T-cell (primary cell): ENCODE measurements at regions not wholly inside any gene's neighbourhood (a gene's known extent, or its start where the extent isn't known, plus 50 kb on each side); places are given as distances from the start of the nearest gene placed in this dataset.

Source experiments
- ATAC-seq, 4 experiments: fragments of 200-7000 bp in 3 of 4; fragments of 150-1000 bp in 1 of 4; cut with Tn5 transposase; replicated peaks in 1 of 4; 1 replicate in 3 of 4; 2 replicates in 1 of 4; pipeline ENCODE4 v1.10.0; 2021; ENCODE audit warnings: moderate library complexity in 3 of 4, mild to moderate bottlenecking in 2 of 4, moderate number of reproducible peaks in 1 of 4
- CTCF ChIA-PET, 2 donors: fragments of 300-600 bp; sonication (Branson Sonifier 250); formaldehyde crosslinking; loops; one replicate each; lab custom pipeline; 2022; ENCODE audit warnings: antibody characterized with exemption in 2 of 2; lab: Charles Lee
- POLR2A ChIA-PET, 2 donors: fragments of 300-600 bp; sonication (Branson Sonifier 250); formaldehyde crosslinking; loops; one replicate each; lab custom pipeline; 2022; ENCODE audit warnings: antibody characterized with exemption in 2 of 2; lab: Charles Lee
- DNase-seq, 35 experiments: peaks; one replicate each; pipeline versions ENCODE4 v3.0.0 to v3.0.0-alpha.2; 2013 to 2023
- H3K27ac ChIP-seq: one replicate; pipeline ENCODE4 v1.5.1; 2013; ENCODE audit warnings: low read length
- H3K27me3 ChIP-seq, 2 experiments: replicated peaks in 1 of 2; 1 replicate in 1 of 2; 2 replicates in 1 of 2; pipeline versions ENCODE4 v1.6.1 to v1.7.0; 2013; ENCODE audit warnings: low read length in 1 of 2, mixed read lengths in 1 of 2; ENCODE audit not compliant: control insufficient read depth in 2 of 2, insufficient read depth in 2 of 2; ENCODE audit errors: extremely low read depth in 1 of 2
- H3K36me3 ChIP-seq, 2 donors: 1 replicate in 1 of 2; 2 replicates in 1 of 2; pipeline versions ENCODE4 v1.6.1 to v1.7.0; 2013; ENCODE audit warnings: low read length in 1 of 2; ENCODE audit not compliant: control insufficient read depth in 2 of 2, insufficient read depth in 1 of 2; ENCODE audit errors: extremely low read depth in 1 of 2
- H3K4me1 ChIP-seq, 2 experiments: 1 replicate in 1 of 2; 2 replicates in 1 of 2; pipeline versions ENCODE4 v1.6.1 to v1.7.0; 2013; ENCODE audit warnings: low read length in 2 of 2, mixed read lengths in 1 of 2; ENCODE audit not compliant: insufficient read depth in 2 of 2, control insufficient read depth in 1 of 2; ENCODE audit errors: extremely low read depth in 1 of 2
- H3K4me3 ChIP-seq, 2 donors: 1 replicate in 1 of 2; 2 replicates in 1 of 2; pipeline versions ENCODE4 v1.5.1 to v1.7.0; 2013; ENCODE audit warnings: mild to moderate bottlenecking in 2 of 2, low read length in 1 of 2, moderate library complexity in 1 of 2; ENCODE audit not compliant: control insufficient read depth in 1 of 2; ENCODE audit errors: extremely low read depth in 1 of 2
- H3K9me3 ChIP-seq: 2 replicates; pipeline ENCODE4 v1.7.0; 2013
- H3K27ac Mint-ChIP-seq, 2 donors: one replicate each; pipeline ENCODE4 v1.8.0; 2020 to 2021; ENCODE audit warnings: mild to moderate bottlenecking in 2 of 2, mixed read lengths in 2 of 2
- H3K27me3 Mint-ChIP-seq, 2 donors: one replicate each; pipeline ENCODE4 v1.8.0; 2021 to 2022; ENCODE audit warnings: mixed read lengths in 2 of 2
- H3K36me3 Mint-ChIP-seq: one replicate; pipeline ENCODE4 v1.8.0; 2021; ENCODE audit warnings: mixed read lengths
- H3K4me1 Mint-ChIP-seq, 3 donors: one replicate each; pipeline ENCODE4 v1.8.0; 2020 to 2022; ENCODE audit warnings: mixed read lengths in 3 of 3, mild to moderate bottlenecking in 1 of 3
- H3K4me3 Mint-ChIP-seq, 3 donors: one replicate each; pipeline ENCODE4 v1.8.0; 2020 to 2022; ENCODE audit warnings: mild to moderate bottlenecking in 3 of 3, mixed read lengths in 3 of 3, moderate library complexity in 3 of 3
- H3K9me3 Mint-ChIP-seq, 3 donors: one replicate each; pipeline ENCODE4 v1.8.0; 2020 to 2022; ENCODE audit warnings: mixed read lengths in 3 of 3
- WGBS: methylation state at CpG from one replicate; pipeline ENCODE4 v1.1.5; 2013; ENCODE audit warnings: missing lambda C conversion rate; ENCODE audit not compliant: insufficient coverage; 5-methylcytosine and 5-hydroxymethylcytosine counted together

- no peak overlapping the region for H3K4me3 Mint-ChIP-seq
- DNase-seq (no peak), ATAC-seq (no peak)
- Histone ChIP-seq H3K36me3 (no peaks in the 10 kb centered on the region), H3K27me3 (no peaks in the 10 kb centered on the region), H3K4me1 (no peaks in the 10 kb centered on the region), H3K4me3 (no peak overlapping the region), H3K27ac (no peak overlapping the region), H3K9me3 (no peaks in the 10 kb centered on the region)
- ChIA-PET CTCF (no interaction called here), POLR2A (no interaction called here)
- no peaks in the 10 kb centered on the region for H3K27me3 Mint-ChIP-seq
- H3K27ac Mint-ChIP-seq = no peak overlapping the region
- WGBS = 90% methylated on average over 3 of the region's 9 CpGs
- peaks cover 9 to 18% (median 13%) of the 10 kb centered on the region in 3 donors for H3K9me3 Mint-ChIP-seq
- H3K36me3 Mint-ChIP-seq = no peaks in the 10 kb centered on the region
- H3K4me1 Mint-ChIP-seq = no peaks in the 10 kb centered on the region
These were observed 308.1 kb upstream of the MPDZ start for GRCh38 chr9:13587571-13587970.

GRCh38 chr9:13586587-13587374 is 307.3 kb upstream of the MPDZ start:
- WGBS = 53% methylated on average over 2 of the region's 7 CpGs

DNA sequence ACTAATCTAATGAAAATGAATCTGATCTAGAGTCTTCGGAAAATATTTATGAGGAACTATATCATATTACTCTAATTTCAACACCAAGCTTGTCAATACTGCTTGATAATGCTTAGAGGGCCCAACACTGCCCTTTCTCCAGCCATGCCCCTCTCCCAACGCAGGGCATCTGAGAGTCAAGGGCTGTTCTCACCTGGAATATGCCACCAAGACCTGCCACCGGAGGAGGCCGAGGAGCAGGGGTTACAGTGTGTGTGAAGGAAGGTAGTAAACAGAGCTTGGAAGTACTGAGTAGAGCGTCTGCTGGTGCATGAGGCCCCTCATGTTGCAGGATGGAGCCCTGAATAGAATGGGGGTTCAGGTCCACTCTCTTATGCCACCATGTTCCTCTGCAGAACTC is 301.3 kb upstream of the MPDZ start:
- no peak overlapping the region for H3K27ac Mint-ChIP-seq
- Histone ChIP-seq H3K9me3 (no peaks in the 10 kb centered on the region), H3K36me3 (no peaks in the 10 kb centered on the region), H3K27me3 (no peaks in the 10 kb centered on the region), H3K4me1 (no peaks in the 10 kb centered on the region), H3K27ac (no peak overlapping the region), H3K4me3 (no peak overlapping the region)
- DNase-seq = no peak
- peaks cover 8 to 12% (median 8%) of the 10 kb centered on the region in 3 donors for H3K9me3 Mint-ChIP-seq
- WGBS = 100% methylated on average over 1 of the region's 5 CpGs
- ATAC-seq = no peak
- H3K4me3 Mint-ChIP-seq = no peak overlapping the region
- no peaks in the 10 kb centered on the region for H3K4me1 Mint-ChIP-seq
- no peaks in the 10 kb centered on the region for H3K36me3 Mint-ChIP-seq
- no peaks in the 10 kb centered on the region for H3K27me3 Mint-ChIP-seq
- CTCF ChIA-PET = interaction anchor here in 1 of 2 donors (0.7 kb wide), 1 partner anchor 36 kb away, joined by 3 read pairs; no protein-coding TSS in a partner anchor
- POLR2A ChIA-PET = no interaction called here

More at GRCh38 chr9:13586587-13587374, 307.3 kb upstream of the MPDZ start:
- no peak overlapping the region for H3K27ac ChIP-seq
- no peak overlapping the region for H3K4me3 ChIP-seq
- H3K4me3 Mint-ChIP-seq = no peak overlapping the region
- ChIA-PET POLR2A (no interaction called here), CTCF (no interaction called here)
- no peaks in the 10 kb centered on the region for H3K4me1 ChIP-seq
- DNase-seq (no peak), ATAC-seq (no peak)
- peaks cover 9 to 17% (median 13%) of the 10 kb centered on the region in 3 donors for H3K9me3 Mint-ChIP-seq
- no peak overlapping the region for H3K27ac Mint-ChIP-seq
- no peaks in the 10 kb centered on the region for H3K36me3 Mint-ChIP-seq
- H3K27me3 ChIP-seq = no peaks in the 10 kb centered on the region
- H3K27me3 Mint-ChIP-seq = no peaks in the 10 kb centered on the region
- no peaks in the 10 kb centered on the region for H3K36me3 ChIP-seq
- no peaks in the 10 kb centered on the region for H3K9me3 ChIP-seq
- no peaks in the 10 kb centered on the region for H3K4me1 Mint-ChIP-seq

- Histone ChIP-seq H3K36me3 (no peaks in the 10 kb centered on the region), H3K27ac (no peak overlapping the region), H3K27me3 (no peaks in the 10 kb centered on the region), H3K4me1 (no peaks in the 10 kb centered on the region), H3K9me3 (no peaks in the 10 kb centered on the region), H3K4me3 (no peak overlapping the region)
- H3K4me3 Mint-ChIP-seq = no peak overlapping the region
- CTCF ChIA-PET = no interaction called here
- no peaks in the 10 kb centered on the region for H3K4me1 Mint-ChIP-seq
- no peaks in the 10 kb centered on the region for H3K27me3 Mint-ChIP-seq
- POLR2A ChIA-PET = no interaction called here
- no peaks in the 10 kb centered on the region for H3K36me3 Mint-ChIP-seq
- 100% methylated on average over 2 of the region's 3 CpGs for WGBS
- no peak overlapping the region for H3K27ac Mint-ChIP-seq
- H3K9me3 Mint-ChIP-seq = peaks cover 8 to 11% (median 11%) of the 10 kb centered on the region in 3 donors
- no peak for DNase-seq
- ATAC-seq = no peak
These were observed 300.6 kb upstream of the MPDZ start for GRCh38 chr9:13580131-13580530.

DNA sequence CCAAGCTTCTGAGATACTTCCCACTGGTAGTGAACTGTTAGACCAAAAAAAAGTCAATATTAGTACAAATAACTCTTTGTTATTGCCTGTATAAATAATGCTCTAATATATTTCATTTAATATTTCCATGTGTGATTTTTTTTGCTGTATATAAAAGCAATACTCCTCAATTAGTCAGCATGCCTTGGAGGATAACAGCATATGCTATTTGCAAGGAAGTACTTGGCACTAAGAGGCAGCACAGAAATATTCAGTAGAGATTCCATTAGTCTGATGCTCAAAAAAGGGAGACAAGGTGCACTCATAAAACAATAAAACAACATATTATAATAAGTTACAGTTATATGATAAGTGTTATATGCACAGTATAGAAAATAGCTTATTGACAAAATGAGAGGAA is 296.6 kb upstream of the MPDZ start:
- H3K4me1 ChIP-seq = no peaks in the 10 kb centered on the region
- no peak overlapping the region for H3K27ac ChIP-seq
- no peak overlapping the region for H3K27ac Mint-ChIP-seq
- no peaks in the 10 kb centered on the region for H3K27me3 Mint-ChIP-seq
- H3K9me3 Mint-ChIP-seq = peaks cover 4 to 19% (median 14%) of the 10 kb centered on the region in 3 donors
- H3K9me3 ChIP-seq = no peaks in the 10 kb centered on the region
- CTCF ChIA-PET = no interaction called here
- H3K4me3 ChIP-seq = no peak overlapping the region
- POLR2A ChIA-PET = no interaction called here
- no peak overlapping the region for H3K4me3 Mint-ChIP-seq
- no peaks in the 10 kb centered on the region for H3K36me3 ChIP-seq
- H3K4me1 Mint-ChIP-seq = no peaks in the 10 kb centered on the region
- no peaks in the 10 kb centered on the region for H3K27me3 ChIP-seq
- no peaks in the 10 kb centered on the region for H3K36me3 Mint-ChIP-seq
- no peak for ATAC-seq
- no peak for DNase-seq

- ATAC-seq (no peak), DNase-seq (no peak)
- no CpG with 5 or more reads among the region's 1 CpG for WGBS
- ChIA-PET CTCF (no interaction called here), POLR2A (no interaction called here)
- Mint-ChIP-seq H3K27ac (no peak overlapping the region), H3K4me1 (no peaks in the 10 kb centered on the region), H3K9me3 (peaks cover 4 to 19% (median 14%) of the 10 kb centered on the region in 3 donors), H3K4me3 (no peak overlapping the region), H3K27me3 (no peaks in the 10 kb centered on the region), H3K36me3 (no peaks in the 10 kb centered on the region)
- H3K4me3 ChIP-seq = no peak overlapping the region
- no peak overlapping the region for H3K27ac ChIP-seq
- H3K9me3 ChIP-seq = no peaks in the 10 kb centered on the region
- no peaks in the 10 kb centered on the region for H3K4me1 ChIP-seq
- no peaks in the 10 kb centered on the region for H3K27me3 ChIP-seq
- no peaks in the 10 kb centered on the region for H3K36me3 ChIP-seq
These were observed 296.1 kb upstream of the MPDZ start for GRCh38 chr9:13575558-13575957.
